Panc1 (cell line): ENCODE measurements at regions not wholly inside any gene's neighbourhood (a gene's known extent, or its start where the extent isn't known, plus 50 kb on each side); places are given as distances from the start of the nearest gene placed in this dataset.

ENCODE experiments used
- ATAC-seq: fragments of 200-7000 bp; cut with Tn5 transposase; 2 replicates; pipeline ENCODE4 v1.9.1; 2020; ENCODE audit warnings: mild to moderate bottlenecking, moderate library complexity
- BruUV-seq: library from RNA; stranded (reverse); fragments of 400-500 nt; replicated peaks from 2 replicates; lab custom pipeline; 2021; lab: Mats Ljungman, UMichigan
- CTCF ChIA-PET: fragments of 300-600 bp; sonication (Branson Sonifier 250); formaldehyde crosslinking; loops from one replicate; lab custom pipeline; 2022; ENCODE audit warnings: antibody characterized with exemption; lab: Charles Lee
- POLR2A ChIA-PET: fragments of 300-600 bp; sonication (Branson Sonifier 250); formaldehyde crosslinking; loops from one replicate; lab custom pipeline; 2022; ENCODE audit warnings: antibody characterized with exemption; lab: Charles Lee
- DNase-seq: peaks from one replicate; pipeline ENCODE4 v3.0.0-alpha.2; 2010; ENCODE audit warnings: low read depth, low spot score
- H3K27ac ChIP-seq: 2 replicates; pipeline ENCODE4 v1.5.1; 2011; ENCODE audit warnings: mild to moderate bottlenecking, low read length, inconsistent platforms
- H3K27me3 ChIP-seq: fragments of 200-500 bp; sonication (Bioruptor generic); 2 replicates; pipeline ENCODE4 v1.6.0; 2014; ENCODE audit warnings: low read length, inconsistent platforms; ENCODE audit not compliant: control insufficient read depth, insufficient read depth
- H3K36me3 ChIP-seq: fragments of 200-500 bp; sonication (Bioruptor generic); 2 replicates; pipeline ENCODE4 v1.5.1; 2014; ENCODE audit warnings: inconsistent platforms, mild to moderate bottlenecking, low read length, moderate library complexity; ENCODE audit not compliant: control insufficient read depth, insufficient read depth
- H3K4me1 ChIP-seq: 2 replicates; pipeline ENCODE4 v1.5.1; 2011; ENCODE audit warnings: inconsistent platforms, mild to moderate bottlenecking, low read length, moderate library complexity; ENCODE audit not compliant: control insufficient read depth, insufficient read depth
- H3K4me3 ChIP-seq, 2 experiments: 2 replicates each; pipeline ENCODE4 v1.5.1; 2011 to 2012; ENCODE audit warnings: low read depth in 2 of 2, low read length in 2 of 2, mild to moderate bottlenecking in 2 of 2, inconsistent platforms in 1 of 2, moderate library complexity in 1 of 2
- H3K9me3 ChIP-seq: fragments of 200-500 bp; sonication (Bioruptor generic); 2 replicates; pipeline ENCODE4 v1.5.1; 2014; ENCODE audit warnings: low read depth, mild to moderate bottlenecking, inconsistent platforms, low read length, moderate library complexity; ENCODE audit not compliant: control insufficient read depth, insufficient read depth
- CTCF ChIP-seq: fragments of 450-650 bp; IDR thresholded peaks from 2 replicates; pipeline ENCODE4 v1.5.1; 2017; ENCODE audit warnings: mild to moderate bottlenecking
- POLR2AphosphoS5 ChIP-seq: IDR thresholded peaks from 2 replicates; pipeline ENCODE4 v1.6.1; 2012; ENCODE audit warnings: mild to moderate bottlenecking, low read depth, low read length, moderate library complexity
- REST ChIP-seq, 2 experiments: IDR thresholded peaks; 2 replicates each; pipeline ENCODE4 v1.6.1; 2011 to 2012; ENCODE audit warnings: low read depth in 2 of 2, control low read depth in 1 of 2, low read length in 1 of 2, mild to moderate bottlenecking in 1 of 2, moderate library complexity in 1 of 2; ENCODE audit not compliant: insufficient read depth in 1 of 2
- SIN3A ChIP-seq: IDR thresholded peaks from 2 replicates; pipeline ENCODE4 v1.6.1; 2012; ENCODE audit warnings: low read depth, mild to moderate bottlenecking, low read length, moderate library complexity, borderline replicate concordance; ENCODE audit not compliant: insufficient read depth
- TCF7L2 ChIP-seq: IDR thresholded peaks from 2 replicates; pipeline ENCODE4 v1.6.1; 2011; ENCODE audit warnings: mild to moderate bottlenecking, low read depth, low read length, inconsistent platforms
- in situ Hi-C: cut with HindIII; loops from 2 replicates; pipeline ENCODE4 v1.10.0; 2016; ENCODE audit warnings: low sequenced_read_pairs, low pct_unique_long_range_greater_than_20kb
- intact Hi-C: fragments of 100-400 bp; cut with micrococcal nuclease; formaldehyde crosslinking; loops from one replicate; pipeline ENCODE4 v1.10.0; 2022; ENCODE audit not compliant: unreplicated experiment

DNA sequence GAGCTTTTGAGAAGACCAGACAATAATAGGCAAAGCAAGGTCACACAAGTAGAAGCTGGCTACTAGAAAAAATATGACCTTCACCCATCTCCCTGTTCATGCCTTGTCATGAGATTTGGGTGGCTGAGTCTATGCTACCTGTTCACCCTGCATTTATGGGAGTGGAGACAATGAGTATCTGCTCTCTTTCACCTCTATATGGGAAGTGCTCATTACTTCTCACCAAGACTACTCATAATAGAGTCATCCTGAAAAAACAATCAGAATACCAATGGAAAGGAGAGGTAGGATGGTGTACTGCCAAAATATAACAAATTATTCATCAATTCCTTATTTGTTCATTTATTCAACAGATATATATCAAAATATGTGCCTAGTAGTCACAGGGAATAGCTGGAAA lies 921.8 kb upstream of the INTU start:
- in situ Hi-C loops (no loop called here), intact Hi-C loops (no loop called here)
- POLR2A ChIA-PET, result no interaction called here
- no peak for DNase-seq
- Histone ChIP-seq H3K4me1 (no peaks in the 10 kb centered on the region), H3K27me3 (no peaks in the 10 kb centered on the region), H3K9me3 (no peaks in the 10 kb centered on the region), H3K27ac (no peak overlapping the region), H3K36me3 (no peaks in the 10 kb centered on the region), H3K4me3 (no peak overlapping the region)
- no peak for ATAC-seq
- no TSS peak for BruUV-seq
- CTCF ChIA-PET, result no interaction called here
- TF ChIP-seq REST (IDR thresholded peaks at IDR 0.05; ENCODE audit: insufficient read depth in 1 of 2, low read depth in 2 of 2, low read length in 1 of 2) (no peak), SIN3A (no peak), TCF7L2 (no peak), POLR2AphosphoS5 (no peak), CTCF (no peak)

- Histone ChIP-seq H3K27ac (no peak overlapping the region), H3K36me3 (no peaks in the 10 kb centered on the region), H3K9me3 (no peaks in the 10 kb centered on the region), H3K27me3 (no peaks in the 10 kb centered on the region), H3K4me3 (no peak overlapping the region), H3K4me1 (no peaks in the 10 kb centered on the region)
- DNase-seq (no peak), ATAC-seq (no peak)
- TF ChIP-seq POLR2AphosphoS5 (no peak), TCF7L2 (no peak), CTCF (no peak), REST (IDR thresholded peaks at IDR 0.05; ENCODE audit: insufficient read depth in 1 of 2, low read depth in 2 of 2, low read length in 1 of 2) (no peak), SIN3A (no peak)
- intact Hi-C loops, result no loop called here
- ChIA-PET CTCF (no interaction called here), POLR2A (interaction anchor here (0.7 kb wide), 1 partner anchor 21 kb away, joined by 4 read pairs; no protein-coding TSS in a partner anchor)
- BruUV-seq, result no TSS peak
- in situ Hi-C loops, result no loop called here
Measured at GRCh38 chr4:126715067-126715466, 917.7 kb upstream of the INTU start.
